ENCODE measurements at regions not wholly inside any gene's neighbourhood (a gene's known extent, or its start where the extent isn't known, plus 50 kb on each side); places are given as distances from the start of the nearest gene placed in this dataset.
A peak's percentile ranks its signal among the peaks of the same experiment; 100 is the strongest.

- no peak overlapping the region for H3K4me3 ChIP-seq (ENCODE audit: low read depth, low read length)
- DNase-seq (ENCODE audit: low read depth) = no peak
Measured at GRCh38 chr17:77266891-77267341, 126.1 kb downstream of the SEC14L1 start.

GRCh38 chr17:77269696-77270681, 129.2 kb downstream of the SEC14L1 start:
- DNase-seq (ENCODE audit: low read depth) = no peak
- H3K4me3 ChIP-seq (ENCODE audit: low read depth, low read length) = no peak overlapping the region

- H3K4me3 ChIP-seq (ENCODE audit: low read depth, low read length) = no peak overlapping the region
- no peak for DNase-seq (ENCODE audit: low read depth)
Measured at GRCh38 chr17:77271411-77271810, 130.6 kb downstream of the SEC14L1 start.

- no peak for DNase-seq (ENCODE audit: low read depth)
- H3K4me3 ChIP-seq (ENCODE audit: low read depth, low read length) = no peak overlapping the region
Measured at GRCh38 chr17:77273397-77274085, 132.8 kb downstream of the SEC14L1 start.

GRCh38 chr17:77274096-77274845, 133.5 kb downstream of the SEC14L1 start:
- no peak for DNase-seq (ENCODE audit: low read depth)
- no peak overlapping the region for H3K4me3 ChIP-seq (ENCODE audit: low read depth, low read length)

GRCh38 chr17:77279448-77280303, 138.9 kb downstream of the SEC14L1 start:
- H3K4me3 ChIP-seq (ENCODE audit: low read depth, low read length) = no peak overlapping the region
- no peak for DNase-seq (ENCODE audit: low read depth)

- no peak for DNase-seq (ENCODE audit: low read depth)
- peak overlapping the region; percentile 39 for H3K4me3 ChIP-seq (ENCODE audit: low read depth, low read length)
Measured at GRCh38 chr17:77280304-77281121, 139.7 kb downstream of the SEC14L1 start.

- no peak for DNase-seq (ENCODE audit: low read depth)
- H3K4me3 ChIP-seq (ENCODE audit: low read depth, low read length) = peak overlapping the region; percentile 52
Measured at GRCh38 chr17:77281122-77281903, 140.5 kb downstream of the SEC14L1 start.

GRCh38 chr17:77281904-77282367, 141.2 kb downstream of the SEC14L1 start:
- peak overlapping the region; percentile 52 for H3K4me3 ChIP-seq (ENCODE audit: low read depth, low read length)
- DNase-seq (ENCODE audit: low read depth) = no peak

- no peak overlapping the region for H3K4me3 ChIP-seq (ENCODE audit: low read depth, low read length)
- no peak for DNase-seq (ENCODE audit: low read depth)
Measured at GRCh38 chr17:77282524-77283515, 142.1 kb downstream of the SEC14L1 start.

GRCh38 chr17:77284023-77284617, 143.4 kb downstream of the SEC14L1 start:
- no peak overlapping the region for H3K4me3 ChIP-seq (ENCODE audit: low read depth, low read length)

GRCh38 chr17:77285594-77286390, 145.0 kb downstream of the SEC14L1 start:
- peak; percentile 76 for DNase-seq (ENCODE audit: low read depth)
- H3K4me3 ChIP-seq (ENCODE audit: low read depth, low read length) = no peak overlapping the region

More at GRCh38 chr17:77284023-77284617, 143.4 kb downstream of the SEC14L1 start:
- DNase-seq (ENCODE audit: low read depth) = no peak

- DNase-seq (ENCODE audit: low read depth) = no peak
- H3K4me3 ChIP-seq (ENCODE audit: low read depth, low read length) = no peak overlapping the region
Measured at GRCh38 chr17:77286391-77286640, 145.5 kb downstream of the SEC14L1 start.

- H3K4me3 ChIP-seq (ENCODE audit: low read depth, low read length) = no peak overlapping the region
- DNase-seq (ENCODE audit: low read depth) = no peak
Measured at GRCh38 chr17:77286641-77287431, 146.1 kb downstream of the SEC14L1 start.

All from skeletal muscle cell (primary cell).